ENCODE measurements at regions not wholly inside any gene's neighbourhood (a gene's known extent, or its start where the extent isn't known, plus 50 kb on each side); places are given as distances from the start of the nearest gene placed in this dataset.

GRCh38 chrX:114338870-114339269, 245.0 kb upstream of the HTR2C start:
- TF ChIP-seq CTCF (IDR thresholded peaks at IDR 0.05) (no peak), POLR2A (IDR thresholded peaks at IDR 0.05) (no peak)

Measured in sigmoid colon (tissue), 3 donors.